ENCODE measurements at regions not wholly inside any gene's neighbourhood (a gene's known extent, or its start where the extent isn't known, plus 50 kb on each side); places are given as distances from the start of the nearest gene placed in this dataset.

DNA sequence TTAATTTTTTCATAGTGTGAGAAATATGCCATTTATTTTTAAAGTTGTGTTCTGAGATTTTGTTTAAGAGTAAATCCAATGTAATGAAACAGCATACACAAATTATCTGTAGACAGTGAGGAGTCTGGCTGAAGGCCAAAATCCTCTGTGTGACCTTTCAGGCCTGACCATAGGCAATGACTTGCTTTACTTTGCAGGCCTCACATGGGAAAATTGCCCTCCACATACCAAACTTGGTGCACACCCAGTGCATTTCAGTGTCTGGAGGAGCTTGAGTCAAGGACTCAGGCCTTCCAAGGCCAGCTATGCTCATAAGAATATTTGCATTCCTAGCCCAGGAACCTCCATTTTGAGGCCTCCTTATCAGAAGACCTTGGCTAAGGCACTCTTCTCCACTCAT lies 430.1 kb downstream of the GABRG1 start:
- DNase-seq (ENCODE audit: low spot score) = no peak
- TF ChIP-seq, protein P1, sequence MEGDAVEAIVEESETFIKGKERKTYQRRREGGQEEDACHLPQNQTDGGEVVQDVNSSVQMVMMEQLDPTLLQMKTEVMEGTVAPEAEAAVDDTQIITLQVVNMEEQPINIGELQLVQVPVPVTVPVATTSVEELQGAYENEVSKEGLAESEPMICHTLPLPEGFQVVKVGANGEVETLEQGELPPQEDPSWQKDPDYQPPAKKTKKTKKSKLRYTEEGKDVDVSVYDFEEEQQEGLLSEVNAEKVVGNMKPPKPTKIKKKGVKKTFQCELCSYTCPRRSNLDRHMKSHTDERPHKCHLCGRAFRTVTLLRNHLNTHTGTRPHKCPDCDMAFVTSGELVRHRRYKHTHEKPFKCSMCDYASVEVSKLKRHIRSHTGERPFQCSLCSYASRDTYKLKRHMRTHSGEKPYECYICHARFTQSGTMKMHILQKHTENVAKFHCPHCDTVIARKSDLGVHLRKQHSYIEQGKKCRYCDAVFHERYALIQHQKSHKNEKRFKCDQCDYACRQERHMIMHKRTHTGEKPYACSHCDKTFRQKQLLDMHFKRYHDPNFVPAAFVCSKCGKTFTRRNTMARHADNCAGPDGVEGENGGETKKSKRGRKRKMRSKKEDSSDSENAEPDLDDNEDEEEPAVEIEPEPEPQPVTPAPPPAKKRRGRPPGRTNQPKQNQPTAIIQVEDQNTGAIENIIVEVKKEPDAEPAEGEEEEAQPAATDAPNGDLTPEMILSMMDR (IDR thresholded peaks at IDR 0.05) = no peak

DNA sequence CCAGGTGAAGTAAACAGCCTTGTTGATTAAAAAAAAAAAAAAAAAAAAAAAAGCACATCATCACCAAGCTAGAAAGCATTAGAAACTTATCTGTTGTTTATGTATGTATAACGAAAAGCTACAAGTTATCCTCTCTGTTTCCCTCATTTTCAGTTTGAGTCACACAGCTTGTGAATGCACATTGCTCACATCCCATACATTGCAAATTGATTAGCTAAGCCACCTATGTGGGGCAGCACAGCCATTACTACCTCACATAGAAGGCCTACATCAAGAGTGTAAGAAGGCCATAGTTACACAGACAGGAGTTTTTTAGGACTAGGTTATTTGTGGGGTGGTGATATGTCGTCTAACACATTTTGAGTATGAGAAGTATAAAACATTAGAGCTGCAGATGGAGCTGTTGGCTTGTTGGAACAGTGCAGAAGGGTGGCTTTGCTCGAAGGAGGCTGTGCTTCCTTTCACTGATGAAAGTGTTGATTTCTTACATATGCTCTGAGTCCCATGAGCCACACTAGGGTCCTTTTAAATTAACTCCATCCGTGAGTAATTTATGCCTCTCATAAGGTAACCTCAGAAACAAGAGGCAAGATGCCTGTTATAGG lies 431.6 kb downstream of the GABRG1 start:
- Histone ChIP-seq H3K9me3 (no peaks in the 10 kb centered on the region), H3K36me3 (no peaks in the 10 kb centered on the region), H3K27me3 (no peaks in the 10 kb centered on the region), H3K27ac (no peak overlapping the region), H3K4me3 (no peak overlapping the region), H3K4me1 (no peaks in the 10 kb centered on the region)
- TF ChIP-seq, protein P1 (IDR thresholded peaks at IDR 0.05) = no peak
- DNase-seq (ENCODE audit: low spot score) = no peak

More for the DNA sequence above, 430.1 kb downstream of the GABRG1 start:
- Histone ChIP-seq H3K36me3 (no peaks in the 10 kb centered on the region), H3K27ac (no peak overlapping the region), H3K9me3 (no peaks in the 10 kb centered on the region), H3K27me3 (no peaks in the 10 kb centered on the region), H3K4me1 (no peaks in the 10 kb centered on the region), H3K4me3 (no peak overlapping the region)

DNA sequence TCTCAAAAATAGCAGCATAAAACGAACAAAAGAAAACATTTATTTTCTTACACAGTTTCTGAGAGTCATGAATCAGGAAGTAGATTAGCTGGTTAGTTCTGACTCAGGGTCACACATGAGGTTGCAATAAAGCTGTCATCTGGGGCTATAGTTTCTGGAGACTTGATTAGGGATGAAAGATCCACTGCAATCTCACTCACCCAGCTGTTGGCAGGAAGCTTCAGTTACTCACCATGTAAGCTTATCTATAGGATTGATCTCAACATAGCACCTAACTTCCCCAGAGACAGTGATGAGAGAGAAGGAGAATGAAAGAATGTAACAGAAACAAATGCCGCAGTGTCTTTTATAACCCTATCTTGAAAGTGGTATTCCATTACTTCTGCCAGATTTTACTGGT lies 435.5 kb downstream of the GABRG1 start:
- Histone ChIP-seq H3K4me3 (no peak overlapping the region), H3K9me3 (no peaks in the 10 kb centered on the region), H3K27ac (no peak overlapping the region), H3K4me1 (no peaks in the 10 kb centered on the region), H3K36me3 (no peaks in the 10 kb centered on the region), H3K27me3 (no peaks in the 10 kb centered on the region)
- TF ChIP-seq, protein P1 (IDR thresholded peaks at IDR 0.05) = no peak
- DNase-seq (ENCODE audit: low spot score) = no peak

DNA sequence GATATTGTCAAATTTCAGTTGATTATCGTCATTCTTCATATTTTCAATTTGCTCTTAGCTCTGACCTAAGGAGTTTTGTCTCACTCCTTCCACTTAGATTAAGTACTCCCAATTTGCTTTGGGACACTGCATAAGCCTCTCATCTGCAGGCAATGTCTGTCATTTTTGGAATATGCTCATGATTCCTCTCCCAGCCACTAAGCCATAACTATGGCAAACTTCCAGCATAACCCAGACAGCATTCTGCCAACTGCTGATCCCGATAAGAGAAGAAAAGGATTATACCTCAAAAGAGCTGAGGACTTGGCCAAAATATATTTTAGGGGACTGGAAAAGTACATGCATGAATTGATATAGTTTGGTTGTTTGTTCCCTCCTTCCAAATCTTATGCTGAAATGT lies 444.4 kb downstream of the GABRG1 start:
- Histone ChIP-seq H3K4me3 (no peak overlapping the region), H3K9me3 (no peaks in the 10 kb centered on the region), H3K27ac (no peak overlapping the region), H3K4me1 (no peaks in the 10 kb centered on the region), H3K36me3 (no peaks in the 10 kb centered on the region), H3K27me3 (no peaks in the 10 kb centered on the region)
- TF ChIP-seq, protein P1 (IDR thresholded peaks at IDR 0.05) = no peak
- DNase-seq (ENCODE audit: low spot score) = no peak

DNA sequence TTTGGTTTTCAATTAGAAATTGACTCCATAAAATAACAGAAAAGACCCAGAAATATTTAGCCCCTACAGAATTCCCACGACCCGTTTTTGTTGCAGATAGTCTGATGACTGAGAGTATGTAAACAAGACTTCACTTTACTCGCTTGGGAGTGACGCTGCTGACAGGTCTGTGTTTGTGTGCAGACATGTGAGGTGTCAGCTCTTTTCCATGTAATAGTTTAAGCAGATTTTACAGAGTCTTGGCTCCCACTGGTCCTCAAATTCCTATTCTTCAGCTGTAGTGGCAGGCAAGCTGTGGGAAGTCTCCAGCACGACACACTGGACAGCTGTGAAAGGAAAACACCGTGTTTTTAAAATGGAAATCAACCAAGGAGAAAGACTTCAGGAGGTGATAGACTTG lies 455.7 kb downstream of the GABRG1 start:
- no peak for DNase-seq (ENCODE audit: low spot score)
- H3K4me3 ChIP-seq = no peak overlapping the region
- H3K4me1 ChIP-seq = peaks cover 0 to 7% of the 10 kb centered on the region in 2 donors
- H3K36me3 ChIP-seq = no peaks in the 10 kb centered on the region
- H3K27me3 ChIP-seq = no peaks in the 10 kb centered on the region
- H3K9me3 ChIP-seq = no peaks in the 10 kb centered on the region
- no peak overlapping the region for H3K27ac ChIP-seq
- TF ChIP-seq, protein P1 (IDR thresholded peaks at IDR 0.05) = no peak

DNA sequence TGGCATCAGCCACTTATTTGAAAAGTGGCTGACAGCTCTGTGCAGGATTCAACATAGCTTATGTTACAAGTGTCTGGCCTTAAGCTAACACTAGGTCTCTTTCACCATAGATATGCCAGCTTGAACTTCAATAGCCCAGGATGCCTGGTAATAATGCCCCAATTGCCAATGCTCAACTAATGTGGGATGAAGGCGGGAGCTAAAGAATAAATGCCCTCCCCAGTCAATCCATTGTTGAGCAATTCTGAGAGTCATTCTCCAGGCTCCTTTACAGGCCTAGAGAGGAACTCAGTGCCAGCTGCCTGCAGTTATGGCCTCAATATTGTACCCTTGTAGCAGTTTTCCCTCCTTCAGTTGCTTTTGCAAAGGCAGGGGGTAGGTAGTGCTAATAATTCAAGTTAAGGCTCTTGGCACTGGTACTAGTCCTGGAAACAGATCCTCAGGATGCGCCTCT lies 460.2 kb downstream of the GABRG1 start:
- peak overlapping the region in 1 of 2 donors; percentile 40 for H3K27ac ChIP-seq
- peaks cover 0 to 11% of the 10 kb centered on the region in 2 donors for H3K4me1 ChIP-seq
- no peak overlapping the region for H3K4me3 ChIP-seq
- TF ChIP-seq, protein P1 (IDR thresholded peaks at IDR 0.05) = no peak
- H3K9me3 ChIP-seq = no peaks in the 10 kb centered on the region
- no peaks in the 10 kb centered on the region for H3K27me3 ChIP-seq
- no peaks in the 10 kb centered on the region for H3K36me3 ChIP-seq
- DNase-seq (ENCODE audit: low spot score) = no peak
